GM21825 (cell line): ENCODE measurements at regions not wholly inside any gene's neighbourhood (a gene's known extent, or its start where the extent isn't known, plus 50 kb on each side); places are given as distances from the start of the nearest gene placed in this dataset.
"Not testable (repeated sequence)": the region's sequence is repeated elsewhere in the genome, so short reads cannot be mapped to it uniquely, and the experiment has no call there.

ENCODE experiments used
- ATAC-seq: cut with Tn5 transposase; IDR thresholded peaks from one replicate; pipeline ENCODE4 v1.9.1; 2021; ENCODE audit warnings: mild to moderate bottlenecking, moderate library complexity; ENCODE audit not compliant: unreplicated experiment

DNA sequence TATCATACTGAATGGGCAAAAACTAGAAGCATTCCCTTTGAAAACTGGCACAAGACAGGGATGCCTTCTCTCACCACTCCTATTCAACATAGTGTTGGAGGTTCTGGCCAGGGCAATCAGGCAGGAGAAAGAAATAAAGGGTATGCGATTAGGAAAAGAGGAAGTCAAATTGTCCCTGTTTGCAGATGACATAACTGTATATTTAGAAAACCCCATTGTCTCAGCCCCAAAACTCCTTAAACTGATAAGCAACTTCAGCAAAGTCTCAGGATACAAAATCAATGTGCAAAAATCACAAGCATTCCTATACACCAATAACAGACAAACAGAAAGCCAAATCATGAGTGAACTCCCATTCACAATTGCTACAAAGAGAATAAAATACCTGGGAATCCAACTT, 52.5 kb upstream of the CCDC71L start:
- not testable (repeated sequence) for ATAC-seq

DNA sequence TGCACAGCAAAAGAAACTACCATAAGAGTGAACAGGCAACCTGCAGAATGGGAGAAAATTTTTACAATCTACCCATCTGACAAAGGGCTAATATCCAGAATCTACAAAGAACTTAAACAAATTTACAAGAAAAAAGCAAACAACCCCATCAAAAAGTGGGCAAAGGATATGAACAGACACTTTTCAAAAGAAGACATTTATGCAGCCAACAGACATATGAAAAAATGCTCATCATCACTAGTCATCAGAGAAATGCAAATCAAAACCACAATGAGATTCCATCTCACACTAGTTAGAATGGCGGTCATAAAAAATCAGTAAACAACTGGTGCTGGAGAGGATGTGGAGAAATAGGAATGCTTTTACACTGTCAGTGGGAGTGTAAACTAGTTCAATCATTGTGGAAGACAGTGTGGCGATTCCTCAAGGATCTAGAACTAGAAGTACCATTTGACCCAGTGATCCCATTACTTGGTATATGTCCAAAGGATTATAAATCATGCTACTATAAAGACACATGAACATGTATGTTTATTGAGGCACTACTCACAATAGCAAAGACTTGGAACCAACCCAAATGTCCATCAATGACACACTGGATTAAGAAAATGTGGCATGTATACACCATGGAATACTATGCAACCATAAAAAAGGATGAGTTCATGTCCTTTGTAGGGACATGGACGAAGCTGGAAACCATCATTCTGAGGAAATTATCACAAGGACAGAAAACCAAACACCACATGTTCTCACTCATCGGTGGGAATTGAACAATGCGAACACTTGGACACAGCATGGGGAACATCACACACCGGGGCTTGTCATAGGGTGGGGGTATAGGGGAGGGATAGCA, 53.9 kb upstream of the CCDC71L start:
- ATAC-seq: not testable (repeated sequence)

DNA sequence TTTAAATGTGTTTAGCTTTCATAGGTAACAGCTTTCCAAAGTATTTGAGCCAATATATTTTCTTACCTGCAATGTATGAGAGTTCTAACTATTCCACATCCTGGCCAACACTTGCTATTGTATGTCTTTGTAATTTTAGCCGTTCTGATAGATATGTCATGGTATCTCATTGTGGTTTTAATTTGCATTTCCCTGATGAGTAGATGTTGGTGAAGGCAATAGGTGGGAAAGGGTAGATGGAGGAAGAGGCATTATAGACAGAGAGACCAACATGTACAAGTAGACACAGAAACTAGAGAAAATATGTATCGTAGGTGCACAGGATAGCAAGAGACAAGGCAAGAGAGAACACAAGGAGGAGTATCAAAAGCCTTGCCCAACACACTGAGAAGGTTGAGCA, 54.8 kb upstream of the CCDC71L start:
- ATAC-seq: no peak

DNA sequence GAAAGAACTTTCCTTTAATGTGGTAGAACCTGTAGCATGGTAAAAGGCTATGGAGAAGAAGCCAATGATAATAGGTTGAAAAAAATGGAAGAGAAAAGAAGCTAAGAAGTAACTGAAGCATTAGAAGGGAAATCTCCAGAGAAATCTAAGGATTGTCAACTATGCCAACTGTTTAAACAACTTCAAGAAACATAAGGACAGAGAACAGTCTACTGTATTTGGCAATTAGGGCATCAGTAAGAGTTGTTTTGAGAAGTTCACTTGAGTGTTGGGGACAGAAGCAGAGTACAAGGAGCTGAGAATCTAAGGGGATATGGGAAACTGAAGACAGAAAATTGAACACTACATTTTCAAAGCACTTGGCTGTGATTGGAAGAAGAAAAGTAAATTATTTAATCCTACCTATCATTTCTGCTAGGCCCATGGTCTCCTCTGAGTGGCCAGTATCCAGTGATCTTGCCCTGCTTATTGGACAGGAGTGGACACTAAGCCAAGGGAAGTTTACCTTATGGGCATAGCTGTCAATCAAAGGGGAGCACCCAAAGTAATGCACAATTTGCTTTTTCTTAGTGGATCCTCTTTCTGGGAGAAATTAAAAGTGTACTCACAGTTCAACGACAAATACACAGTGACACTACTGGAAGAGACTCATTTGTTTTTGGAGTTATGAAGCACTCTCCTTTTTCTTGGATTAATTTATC, 56.4 kb upstream of the CCDC71L start:
- no peak for ATAC-seq

DNA sequence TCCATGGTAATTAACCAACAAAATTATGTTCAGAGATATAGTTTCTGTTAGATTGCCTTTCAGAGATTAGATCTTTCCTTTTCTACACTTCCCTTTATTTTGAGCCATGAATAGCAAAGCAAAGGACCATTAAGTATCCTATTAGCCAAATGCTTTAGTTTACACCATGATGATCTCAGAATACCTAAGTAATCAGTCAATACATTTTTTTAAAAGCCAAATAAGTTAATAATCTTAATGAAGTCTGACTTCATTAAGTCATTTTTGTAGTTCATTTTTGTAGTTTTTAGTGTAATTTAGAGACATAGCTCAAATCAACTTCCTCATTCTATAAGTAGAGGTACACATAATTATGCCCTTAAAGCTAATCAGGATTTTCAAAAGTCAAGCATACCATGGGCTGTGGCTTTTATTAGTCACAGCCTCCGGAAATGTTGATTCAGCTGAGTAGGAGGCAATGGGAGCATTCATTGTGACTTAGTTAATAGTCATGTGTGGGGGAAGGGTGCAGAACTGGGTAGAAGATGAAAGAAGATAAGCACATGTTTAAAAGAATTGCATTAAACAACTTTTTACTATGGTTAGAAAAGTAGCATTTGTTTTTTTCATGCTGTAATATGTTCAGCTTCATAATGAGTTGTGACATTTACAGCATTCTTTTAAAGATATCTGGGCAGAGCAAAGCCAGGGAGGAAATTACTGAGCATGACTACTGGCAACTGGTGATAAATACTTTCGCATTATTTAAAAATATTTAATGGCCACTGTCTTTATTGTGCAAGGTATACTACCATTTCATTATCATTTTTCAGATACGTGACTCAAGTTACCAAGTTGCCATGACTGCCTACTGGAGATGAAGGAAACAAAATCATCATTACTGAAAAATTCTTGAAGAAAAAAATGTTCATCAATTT, 57.3 kb upstream of the CCDC71L start:
- ATAC-seq: peak; percentile 90

DNA sequence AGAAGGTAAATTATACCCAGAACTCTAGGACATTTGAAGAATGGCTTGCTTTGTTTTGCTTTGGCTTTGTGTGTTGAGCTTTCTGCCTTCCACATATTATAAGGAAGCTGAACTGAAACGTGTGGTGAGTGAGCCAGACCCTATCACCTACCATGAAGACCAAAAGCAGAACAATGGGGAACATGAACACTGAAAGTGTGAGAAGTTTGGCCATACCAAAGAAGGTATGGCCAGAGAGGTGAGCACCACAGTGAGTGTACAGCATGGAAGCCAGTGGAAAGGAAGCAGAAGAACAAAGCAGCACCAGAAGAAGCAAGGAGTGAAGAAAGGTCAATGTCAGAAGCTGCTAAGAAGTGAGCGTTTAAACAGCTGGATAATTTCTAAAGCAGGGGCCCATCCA, 59.7 kb upstream of the CCDC71L start:
- ATAC-seq: peak; percentile 51

DNA sequence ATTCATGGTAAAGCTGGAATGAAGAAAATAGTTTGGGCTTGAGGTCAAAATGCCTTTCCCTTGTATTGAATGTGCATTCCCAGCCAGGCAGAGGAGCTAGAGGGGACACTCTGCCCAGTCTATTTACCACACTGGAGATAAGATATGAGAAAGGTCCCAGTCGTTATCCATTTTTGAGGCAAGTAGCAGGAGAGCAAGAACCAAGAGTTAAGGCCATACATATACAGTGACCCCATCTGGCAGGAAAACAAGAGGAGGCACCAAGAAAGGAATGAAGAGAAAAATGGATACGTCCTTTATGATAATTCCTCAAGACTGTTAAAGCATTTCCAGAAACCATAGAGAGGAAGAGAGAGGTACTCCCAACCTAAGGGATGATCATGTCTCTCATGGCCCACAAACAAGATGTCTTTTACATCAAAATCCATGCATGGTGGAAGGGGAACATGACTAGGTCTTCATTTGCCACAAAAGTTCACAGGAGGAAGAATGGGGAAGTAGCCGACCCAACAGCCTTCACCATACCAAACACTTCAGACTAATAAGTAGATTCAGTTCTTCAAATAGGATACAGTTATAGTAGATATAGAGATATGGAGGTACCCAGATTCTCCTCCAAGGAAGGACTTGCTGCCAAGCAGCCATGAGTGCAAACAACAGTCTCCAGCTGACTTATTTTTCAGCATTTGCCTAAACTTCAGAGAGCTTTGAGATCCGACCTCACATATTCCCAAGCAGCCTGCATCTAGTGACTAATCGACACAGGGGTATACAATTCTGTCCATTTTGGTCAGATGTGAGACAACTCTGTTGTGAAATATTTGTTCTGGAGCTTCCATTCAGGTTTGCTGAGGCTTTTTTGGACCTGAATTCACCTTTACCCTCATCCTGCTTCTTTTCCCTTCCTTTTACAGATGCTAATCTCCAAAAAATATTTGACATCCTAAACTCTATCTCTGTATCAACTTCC, 61.1 kb upstream of the CCDC71L start:
- ATAC-seq: no peak

DNA sequence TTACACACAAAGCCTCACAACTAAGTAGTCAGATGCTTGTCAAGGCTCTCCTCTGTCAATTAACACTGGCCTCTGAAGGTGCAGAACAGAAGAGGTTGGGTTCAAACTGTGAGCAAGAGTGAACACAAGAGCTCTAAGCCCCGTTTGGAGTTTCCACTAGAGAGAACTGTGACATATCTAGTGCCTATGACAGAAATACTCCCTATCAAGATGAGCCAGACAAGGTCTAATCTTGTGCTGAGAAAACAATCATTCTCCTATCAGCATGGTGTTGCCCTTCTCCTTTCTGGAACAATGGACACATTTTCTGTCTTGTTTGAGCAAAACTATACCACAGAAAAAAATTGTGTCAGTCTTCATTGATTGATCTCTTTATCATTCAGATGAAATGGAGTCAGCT, 62.4 kb upstream of the CCDC71L start:
- ATAC-seq: no peak

DNA sequence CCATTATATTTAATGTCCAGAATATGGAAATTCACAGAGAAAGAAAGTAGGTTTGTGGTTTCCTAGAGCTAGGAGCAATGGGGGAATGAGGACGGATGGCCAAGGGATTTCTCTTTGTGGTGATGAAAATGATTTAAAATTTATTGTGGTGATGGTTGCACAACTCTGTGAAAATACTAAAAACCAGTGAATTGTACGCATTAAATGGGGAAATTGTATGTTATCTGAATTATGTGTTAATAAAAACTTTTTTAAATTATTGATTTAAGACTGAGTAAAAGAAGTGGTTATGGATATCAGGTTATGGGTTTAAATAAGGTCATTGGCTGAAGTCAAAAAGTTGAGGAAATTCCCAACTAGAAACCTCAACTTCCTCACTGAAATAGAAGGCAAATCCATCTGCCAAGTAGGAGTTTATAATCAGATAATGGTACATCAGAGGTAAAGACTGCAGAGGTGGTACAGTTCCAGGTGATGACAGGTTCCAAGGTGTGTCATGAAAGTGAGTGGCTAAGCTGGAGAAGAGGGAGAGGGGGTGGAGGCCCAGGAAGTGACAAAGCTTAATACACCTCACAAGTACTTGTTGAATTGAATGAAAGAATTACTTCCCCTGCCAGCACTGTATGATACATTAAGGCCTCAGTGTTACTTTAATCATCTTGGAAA, 68.9 kb upstream of the CCDC71L start:
- no peak for ATAC-seq

DNA sequence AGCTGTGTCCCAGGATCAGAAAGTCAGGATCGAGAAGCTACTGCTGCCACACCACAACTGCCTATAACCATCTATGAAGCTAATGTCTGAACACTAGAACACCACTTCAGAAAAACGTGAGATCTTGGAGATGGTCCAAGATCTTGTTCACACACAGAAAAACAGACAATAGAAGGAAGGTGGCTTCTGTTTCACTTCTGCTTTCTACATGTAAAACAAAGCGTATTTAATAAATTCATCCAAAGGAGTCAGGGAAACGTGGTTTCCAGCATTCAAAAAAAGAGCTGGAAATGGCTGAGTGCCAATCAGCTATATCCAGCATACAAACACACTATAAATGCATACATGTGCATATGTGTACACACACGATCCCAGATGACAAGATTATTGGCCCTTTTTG, 70.2 kb upstream of the CCDC71L start:
- peak; percentile 85 for ATAC-seq

DNA sequence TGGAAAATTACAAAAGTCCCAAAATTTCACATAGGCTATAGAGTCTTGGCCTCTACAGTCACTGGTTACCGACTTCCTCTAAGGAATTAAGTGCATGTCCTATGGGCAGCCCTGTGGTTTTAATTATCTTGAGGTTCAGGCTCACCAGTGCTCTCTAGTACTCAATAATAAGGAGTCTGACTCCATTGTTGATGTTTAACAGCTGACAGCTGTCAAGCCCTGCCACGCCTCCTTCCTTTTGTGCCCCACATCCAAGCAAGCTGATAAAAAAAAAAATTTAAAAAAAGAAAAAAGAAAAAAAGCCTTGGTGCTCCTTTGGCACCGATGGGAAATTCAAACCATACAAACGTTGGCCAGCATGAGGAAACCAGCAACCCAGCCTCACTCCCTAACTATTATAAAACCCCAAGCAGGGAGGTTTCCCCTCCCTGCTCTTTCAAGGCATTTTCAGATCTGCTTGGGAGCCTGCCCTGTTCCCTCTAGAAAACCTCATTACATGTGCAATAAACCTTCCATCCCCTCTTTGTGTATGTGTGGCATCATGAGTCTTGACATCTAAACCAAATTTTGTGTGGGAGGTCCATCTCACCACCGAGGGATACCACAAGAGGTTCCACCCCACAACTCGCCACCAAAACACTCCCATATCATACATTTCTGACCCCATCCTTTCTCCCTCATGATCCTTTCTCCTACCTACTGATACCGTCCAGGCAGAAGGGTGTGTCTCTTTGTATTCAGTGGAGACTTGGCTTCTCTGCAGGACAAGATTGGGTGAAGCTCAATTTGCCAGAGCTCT, 70.9 kb upstream of the CCDC71L start:
- ATAC-seq: no peak

DNA sequence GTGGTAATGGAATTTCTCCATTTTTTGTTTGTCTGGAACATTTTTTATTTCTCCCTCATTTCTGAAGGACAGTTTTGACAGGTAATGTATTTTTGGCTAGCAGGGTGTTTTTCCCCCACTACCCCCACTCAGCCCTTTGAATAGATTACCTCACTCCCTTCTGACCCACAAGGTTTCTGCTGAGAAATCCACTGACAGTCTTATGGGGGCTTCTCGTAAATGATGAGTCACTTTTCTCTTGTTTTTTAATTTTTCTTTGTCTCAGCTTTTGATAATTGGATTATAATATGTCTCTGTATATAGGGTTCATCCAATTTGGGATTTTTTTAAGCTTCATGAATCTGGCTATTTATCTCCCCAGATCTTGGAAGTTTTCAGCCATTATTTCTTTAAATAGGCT, 74.7 kb upstream of the CCDC71L start:
- no peak for ATAC-seq

DNA sequence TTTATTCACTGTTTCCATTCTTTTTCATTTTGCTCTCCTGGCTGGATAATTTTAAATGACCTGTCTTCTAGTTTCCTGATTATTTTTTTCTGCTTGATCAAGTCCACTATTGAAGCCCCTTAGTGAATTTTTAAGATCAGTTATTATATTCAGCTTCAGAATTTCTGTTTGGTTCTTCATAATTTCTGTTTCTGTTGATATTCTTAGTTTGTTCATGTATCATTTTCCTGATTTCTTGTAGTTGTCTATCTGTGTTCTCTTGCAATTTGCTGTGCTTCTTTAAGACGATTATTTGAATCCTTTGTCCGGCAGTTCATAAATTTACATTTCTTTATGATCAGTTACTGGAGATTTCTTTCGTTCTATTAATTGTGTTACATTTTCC, 75.2 kb upstream of the CCDC71L start:
- no peak for ATAC-seq

DNA sequence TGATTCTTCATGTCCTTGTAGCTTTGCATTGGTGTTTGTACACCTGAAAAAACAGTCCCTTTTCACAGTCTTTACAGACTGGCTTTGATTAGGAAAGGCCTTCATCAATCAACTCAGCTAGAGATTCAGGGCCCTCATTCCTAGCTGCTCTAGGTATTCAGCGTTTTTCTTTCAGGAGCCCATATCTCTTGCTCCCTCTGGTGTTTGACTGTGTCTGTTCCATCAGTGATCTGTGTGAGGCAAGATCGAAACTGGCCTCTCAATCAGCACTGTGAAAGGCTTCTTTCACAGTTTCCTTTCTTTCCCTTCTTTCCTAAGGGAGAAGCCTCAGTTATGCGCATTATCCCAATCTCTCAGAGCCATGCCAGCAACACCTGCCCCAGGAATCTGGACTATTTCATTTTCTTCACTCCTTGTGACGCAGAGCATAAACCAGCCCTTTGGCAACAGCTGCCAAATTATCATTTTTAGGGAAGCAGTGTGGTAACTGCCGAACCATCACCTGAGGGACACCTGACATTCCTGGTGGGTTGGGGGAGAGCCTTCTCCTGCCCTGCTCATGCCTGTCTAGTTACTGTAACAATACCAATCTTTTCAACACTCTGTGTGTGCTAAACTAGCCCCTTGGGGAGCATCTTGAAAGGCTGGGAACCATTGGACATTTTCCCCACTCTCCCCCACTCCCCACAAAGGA, 75.7 kb upstream of the CCDC71L start:
- peak; percentile 80 for ATAC-seq

DNA sequence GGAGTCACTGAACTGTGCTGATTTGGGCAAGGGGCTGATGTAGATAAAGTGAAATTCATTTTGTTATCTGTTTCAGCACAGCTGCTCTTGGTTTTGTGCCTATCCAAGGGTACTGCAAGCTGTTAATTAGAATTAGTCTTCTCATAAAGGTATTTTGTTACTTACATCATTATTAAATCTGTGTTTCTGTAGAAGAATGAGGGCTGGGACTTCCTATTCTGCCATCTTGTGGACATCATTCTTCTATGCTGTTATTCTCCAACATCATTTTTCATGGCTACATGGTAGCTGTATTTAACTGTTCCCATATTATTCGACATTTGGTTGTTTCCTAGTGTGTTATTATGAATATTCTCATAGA, 76.2 kb upstream of the CCDC71L start:
- ATAC-seq: no peak

DNA sequence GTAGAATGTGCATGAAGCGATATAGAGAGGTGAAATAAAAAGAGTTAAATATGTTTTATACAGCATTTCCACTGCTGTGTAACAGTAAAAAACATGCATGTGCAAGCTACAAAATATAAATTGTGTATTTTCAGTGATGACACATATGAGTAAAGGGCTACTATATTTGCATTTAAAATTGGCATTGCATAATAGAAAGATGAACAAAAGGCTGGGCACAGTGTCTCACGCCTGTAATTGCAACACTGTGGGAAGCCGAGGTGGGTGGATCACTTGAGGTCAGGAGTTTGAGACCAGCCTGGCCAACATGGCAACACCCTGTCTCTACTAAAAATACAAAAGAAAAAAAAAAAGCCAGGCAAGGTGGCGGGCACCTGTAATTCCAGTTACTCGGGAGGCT, 79.8 kb upstream of the CCDC71L start:
- ATAC-seq: no peak

DNA sequence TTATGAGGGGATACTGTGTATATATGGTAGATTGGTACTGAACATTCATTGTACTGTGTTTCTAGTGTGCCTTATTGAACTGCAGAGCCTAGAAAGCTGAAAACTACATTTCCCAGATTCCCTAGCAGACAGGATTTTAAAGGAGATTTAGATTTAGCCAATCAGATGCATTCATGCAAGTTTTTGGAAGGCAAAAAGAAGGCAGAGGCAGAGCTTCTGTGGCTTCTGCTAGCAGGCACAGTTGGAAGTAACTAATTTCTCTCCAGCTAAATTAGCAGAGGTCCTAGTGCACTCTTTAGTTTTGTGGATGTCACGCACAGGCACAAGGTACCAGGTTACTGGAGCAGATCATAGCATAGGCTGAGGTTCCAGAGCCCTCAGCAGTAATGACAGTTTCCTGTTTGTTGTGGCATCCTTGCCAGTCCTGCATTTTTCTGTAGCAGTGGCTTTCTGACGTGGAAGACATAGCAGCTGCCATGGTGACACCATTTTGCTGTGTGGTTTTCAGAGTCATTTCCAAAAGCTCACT, 83.7 kb upstream of the CCDC71L start:
- ATAC-seq: no peak

DNA sequence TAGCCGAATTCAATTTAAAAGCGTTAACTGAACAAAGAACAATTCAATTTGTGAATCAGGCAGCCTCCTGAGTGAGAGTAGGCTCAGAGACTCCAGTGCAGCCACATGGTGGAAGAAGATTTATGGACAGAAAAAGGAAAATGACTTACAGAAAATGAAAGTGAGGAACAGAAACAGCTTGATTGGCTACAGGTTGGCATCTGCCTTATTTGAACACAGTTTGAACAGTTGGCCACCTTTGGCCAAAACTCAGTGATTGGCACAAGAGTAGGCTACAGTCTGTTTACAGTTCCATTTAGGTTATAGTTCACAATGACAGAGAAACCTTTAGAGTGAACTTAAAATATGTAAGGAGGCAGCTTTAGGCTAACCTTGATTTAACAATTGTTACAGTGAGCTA, 86.3 kb upstream of the CCDC71L start:
- not testable (repeated sequence) for ATAC-seq
